ENCODE measurements at regions not wholly inside any gene's neighbourhood (a gene's known extent, or its start where the extent isn't known, plus 50 kb on each side); places are given as distances from the start of the nearest gene placed in this dataset.

- no peaks in the 10 kb centered on the region for H3K9me2 ChIP-seq (replicated peaks; ENCODE audit: insufficient read depth, low read length)
- TF ChIP-seq CTCF (IDR thresholded peaks at IDR 0.05; ENCODE audit: low read length) (no peak), EZH2phosphoT487 (IDR thresholded peaks at IDR 0.05; ENCODE audit: low read length) (no peak), EZH2 (optimal IDR thresholded peaks at IDR 0.05; ENCODE audit: low read depth, low read length) (no peak)
- H3K9me3 ChIP-seq (replicated peaks; ENCODE audit: insufficient read depth, low read length), result no peaks in the 10 kb centered on the region
- no peaks in the 10 kb centered on the region for H3K36me3 ChIP-seq (replicated peaks; ENCODE audit: insufficient read depth, low read length)
- no peaks in the 10 kb centered on the region for H3F3A ChIP-seq (ENCODE audit: insufficient read depth, low read length)
- no peak overlapping the region for H3K9ac ChIP-seq (ENCODE audit: low read length)
- H3K27me3 ChIP-seq (replicated peaks; ENCODE audit: insufficient read depth, low read length), result no peaks in the 10 kb centered on the region
- DNase-seq, result no peak
- no peaks in the 10 kb centered on the region for H3K4me1 ChIP-seq (ENCODE audit: low read length)
- no peak overlapping the region for H3K27ac ChIP-seq (ENCODE audit: low read length)
- H4K20me1 ChIP-seq (ENCODE audit: insufficient read depth, low read length), result no peaks in the 10 kb centered on the region
- no peak overlapping the region for H3K4me2 ChIP-seq (ENCODE audit: low read depth, low read length)
- H2AFZ ChIP-seq (ENCODE audit: low read length), result no peak overlapping the region
- H3K4me3 ChIP-seq (ENCODE audit: low read length), result no peak overlapping the region
- H3K79me2 ChIP-seq (ENCODE audit: low read length), result no peaks in the 10 kb centered on the region
These were observed 95.4 kb downstream of the RMI2 start for GRCh38 chr16:11440657-11441012.

GRCh38 chr16:11445486-11445885, 100.2 kb downstream of the RMI2 start:
- DNase-seq, result no peak

GRCh38 chr16:11446566-11447119, 101.4 kb downstream of the RMI2 start:
- H3K36me3 ChIP-seq (replicated peaks; ENCODE audit: insufficient read depth, low read length), result no peaks in the 10 kb centered on the region
- no peaks in the 10 kb centered on the region for H3K27me3 ChIP-seq (replicated peaks; ENCODE audit: insufficient read depth, low read length)
- no peaks in the 10 kb centered on the region for H3K9me3 ChIP-seq (replicated peaks; ENCODE audit: insufficient read depth, low read length)
- no peaks in the 10 kb centered on the region for H3K9me2 ChIP-seq (replicated peaks; ENCODE audit: insufficient read depth, low read length)
- H3K4me3 ChIP-seq (ENCODE audit: low read length), result no peak overlapping the region
- H3K79me2 ChIP-seq (ENCODE audit: low read length), result no peaks in the 10 kb centered on the region
- H3K27ac ChIP-seq (ENCODE audit: low read length), result no peak overlapping the region
- no peaks in the 10 kb centered on the region for H3F3A ChIP-seq (ENCODE audit: insufficient read depth, low read length)
- H3K4me1 ChIP-seq (ENCODE audit: low read length), result no peaks in the 10 kb centered on the region
- H4K20me1 ChIP-seq (ENCODE audit: insufficient read depth, low read length), result no peaks in the 10 kb centered on the region
- H3K9ac ChIP-seq (ENCODE audit: low read length), result no peak overlapping the region
- TF ChIP-seq EZH2 (optimal IDR thresholded peaks at IDR 0.05; ENCODE audit: low read depth, low read length) (no peak), EZH2phosphoT487 (IDR thresholded peaks at IDR 0.05; ENCODE audit: low read length) (no peak), CTCF (IDR thresholded peaks at IDR 0.05; ENCODE audit: low read length) (no peak)
- DNase-seq, result no peak
- H3K4me2 ChIP-seq (ENCODE audit: low read depth, low read length), result no peak overlapping the region
- H2AFZ ChIP-seq (ENCODE audit: low read length), result no peak overlapping the region

More at GRCh38 chr16:11445486-11445885, 100.2 kb downstream of the RMI2 start:
- H3K79me2 ChIP-seq (ENCODE audit: low read length), result no peaks in the 10 kb centered on the region
- H3K4me2 ChIP-seq (ENCODE audit: low read depth, low read length), result no peak overlapping the region
- no peak overlapping the region for H3K27ac ChIP-seq (ENCODE audit: low read length)
- no peaks in the 10 kb centered on the region for H3K36me3 ChIP-seq (replicated peaks; ENCODE audit: insufficient read depth, low read length)
- no peak overlapping the region for H2AFZ ChIP-seq (ENCODE audit: low read length)
- H3K9ac ChIP-seq (ENCODE audit: low read length), result no peak overlapping the region
- no peaks in the 10 kb centered on the region for H3K9me2 ChIP-seq (replicated peaks; ENCODE audit: insufficient read depth, low read length)
- H3K4me3 ChIP-seq (ENCODE audit: low read length), result no peak overlapping the region
- no peak for TF ChIP-seq CTCF (IDR thresholded peaks at IDR 0.05; ENCODE audit: low read length)
- TF ChIP-seq EZH2phosphoT487 (IDR thresholded peaks at IDR 0.05; ENCODE audit: low read length), result no peak
- no peaks in the 10 kb centered on the region for H3F3A ChIP-seq (ENCODE audit: insufficient read depth, low read length)
- no peaks in the 10 kb centered on the region for H4K20me1 ChIP-seq (ENCODE audit: insufficient read depth, low read length)
- no peaks in the 10 kb centered on the region for H3K9me3 ChIP-seq (replicated peaks; ENCODE audit: insufficient read depth, low read length)
- no peaks in the 10 kb centered on the region for H3K27me3 ChIP-seq (replicated peaks; ENCODE audit: insufficient read depth, low read length)
- no peaks in the 10 kb centered on the region for H3K4me1 ChIP-seq (ENCODE audit: low read length)

All from MM.1S (cell line).